ENCODE measurements at regions not wholly inside any gene's neighbourhood (a gene's known extent, or its start where the extent isn't known, plus 50 kb on each side); places are given as distances from the start of the nearest gene placed in this dataset.

DNA sequence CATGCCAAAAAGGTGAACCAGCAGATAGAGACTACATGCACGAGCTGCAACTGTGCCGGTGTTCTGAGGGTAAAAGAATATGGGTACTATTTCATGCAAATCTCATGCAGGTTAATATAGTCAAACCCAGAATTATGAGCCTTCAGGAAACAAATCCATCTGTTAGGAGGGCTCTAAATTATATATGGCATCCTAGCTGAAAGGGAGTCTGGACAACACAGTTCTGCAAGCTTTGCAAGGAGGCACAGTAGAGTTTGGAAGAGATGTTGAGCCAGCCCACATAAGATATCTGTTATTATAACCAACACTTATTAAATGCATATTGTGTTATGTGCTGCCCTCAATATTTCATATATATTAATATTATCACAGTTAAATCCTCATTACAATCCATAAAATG, 50.5 kb upstream of the PALMD start:
- DNase-seq (ENCODE audit: low spot score) (no peak), ATAC-seq (no peak)
- no peaks in the 10 kb centered on the region for H3K36me3 Mint-ChIP-seq
- no peaks in the 10 kb centered on the region for H3K4me1 Mint-ChIP-seq (ENCODE audit: low read depth in 2 of 2)
- H3K9me3 Mint-ChIP-seq: peaks cover 4% of the 10 kb centered on the region
- no peak overlapping the region for H3K27ac Mint-ChIP-seq
- H3K27me3 Mint-ChIP-seq: peaks cover 0 to 13% of the 10 kb centered on the region in 2 donors
- no peak overlapping the region for H3K4me3 Mint-ChIP-seq
